H1 (cell line): ENCODE measurements at regions not wholly inside any gene's neighbourhood (a gene's known extent, or its start where the extent isn't known, plus 50 kb on each side); places are given as distances from the start of the nearest gene placed in this dataset.

Experiments used
- EP300 ChIP-seq, 2 experiments: IDR thresholded peaks; 1 replicate in 1 of 2; 2 replicates in 1 of 2; pipeline ENCODE4 v1.6.1; 2011 to 2012; ENCODE audit warnings: low read depth in 2 of 2, low read length in 2 of 2, mild to moderate bottlenecking in 2 of 2, borderline replicate concordance in 1 of 2, inconsistent platforms in 1 of 2, moderate library complexity in 1 of 2
- EZH2 ChIP-seq: fragments of 200-600 bp; sonication (generic); IDR thresholded peaks from 2 replicates; pipeline ENCODE4 v1.7.1; 2012; ENCODE audit warnings: low read depth, mild to moderate bottlenecking, moderate library complexity, low read length, inconsistent platforms; ENCODE audit not compliant: severe bottlenecking
- GABPA ChIP-seq: IDR thresholded peaks from 2 replicates; pipeline ENCODE4 v1.6.1; 2011; ENCODE audit warnings: mild to moderate bottlenecking, low read length, moderate library complexity, borderline replicate concordance; ENCODE audit not compliant: insufficient read depth
- JUN ChIP-seq: IDR thresholded peaks from 2 replicates; pipeline ENCODE4 v1.6.1; 2011; ENCODE audit warnings: low read depth, mild to moderate bottlenecking, improper control_type of control experiment, low read length
- POLR2A ChIP-seq, 2 experiments: IDR thresholded peaks; 1 replicate in 1 of 2; 2 replicates in 1 of 2; pipeline ENCODE4 v1.6.1; 2011; ENCODE audit warnings: low read depth in 2 of 2, low read length in 2 of 2, mild to moderate bottlenecking in 2 of 2; ENCODE audit errors: control extremely low read depth in 1 of 2
- POLR2AphosphoS5 ChIP-seq: IDR thresholded peaks from 2 replicates; pipeline ENCODE4 v1.6.1; 2011; ENCODE audit warnings: low read depth, low read length
- SRF ChIP-seq: IDR thresholded peaks from 2 replicates; pipeline ENCODE4 v1.6.1; 2011; ENCODE audit warnings: mild to moderate bottlenecking, low read depth, low read length, moderate library complexity
- TF ChIP-seq, protein P1 (sequence below), 3 experiments: IDR thresholded peaks; 1 replicate in 2 of 3; 2 replicates in 1 of 3; pipeline versions ENCODE4 v1.5.1 to v1.6.1; 2011; ENCODE audit warnings: low read length in 3 of 3, mild to moderate bottlenecking in 3 of 3, inconsistent platforms in 2 of 3, low read depth in 1 of 3, moderate library complexity in 1 of 3; ENCODE audit not compliant: insufficient read depth in 1 of 3; ENCODE audit errors: control extremely low read depth in 1 of 3

DNA sequence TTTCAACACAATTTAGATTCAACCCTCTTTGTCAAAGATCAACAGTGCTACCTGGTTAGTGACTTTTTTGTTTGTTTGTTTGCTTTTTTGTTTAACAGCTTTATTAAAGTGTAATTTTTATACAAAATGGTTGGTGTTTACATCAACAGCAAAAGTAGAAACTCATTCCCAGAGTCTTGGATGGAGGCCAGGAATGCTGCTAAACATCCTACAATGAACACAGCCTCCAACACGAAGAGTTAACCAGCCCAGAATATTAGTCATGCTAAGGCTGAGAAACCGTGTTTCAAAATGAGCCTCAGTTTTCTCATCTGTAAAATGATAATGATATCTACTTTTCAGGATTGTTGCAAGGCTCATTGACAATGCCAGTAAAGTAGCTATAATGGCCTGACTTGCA lies 211.0 kb upstream of the MAF start:
- TF ChIP-seq GABPA, result no peak
- TF ChIP-seq, protein P1, sequence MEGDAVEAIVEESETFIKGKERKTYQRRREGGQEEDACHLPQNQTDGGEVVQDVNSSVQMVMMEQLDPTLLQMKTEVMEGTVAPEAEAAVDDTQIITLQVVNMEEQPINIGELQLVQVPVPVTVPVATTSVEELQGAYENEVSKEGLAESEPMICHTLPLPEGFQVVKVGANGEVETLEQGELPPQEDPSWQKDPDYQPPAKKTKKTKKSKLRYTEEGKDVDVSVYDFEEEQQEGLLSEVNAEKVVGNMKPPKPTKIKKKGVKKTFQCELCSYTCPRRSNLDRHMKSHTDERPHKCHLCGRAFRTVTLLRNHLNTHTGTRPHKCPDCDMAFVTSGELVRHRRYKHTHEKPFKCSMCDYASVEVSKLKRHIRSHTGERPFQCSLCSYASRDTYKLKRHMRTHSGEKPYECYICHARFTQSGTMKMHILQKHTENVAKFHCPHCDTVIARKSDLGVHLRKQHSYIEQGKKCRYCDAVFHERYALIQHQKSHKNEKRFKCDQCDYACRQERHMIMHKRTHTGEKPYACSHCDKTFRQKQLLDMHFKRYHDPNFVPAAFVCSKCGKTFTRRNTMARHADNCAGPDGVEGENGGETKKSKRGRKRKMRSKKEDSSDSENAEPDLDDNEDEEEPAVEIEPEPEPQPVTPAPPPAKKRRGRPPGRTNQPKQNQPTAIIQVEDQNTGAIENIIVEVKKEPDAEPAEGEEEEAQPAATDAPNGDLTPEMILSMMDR (IDR thresholded peaks at IDR 0.05; ENCODE audit: control extremely low read depth in 1 of 3, insufficient read depth in 1 of 3, low read depth in 1 of 3, low read length in 3 of 3), result no peak
- TF ChIP-seq EZH2, result no peak
- no peak for TF ChIP-seq POLR2AphosphoS5
- TF ChIP-seq POLR2A (IDR thresholded peaks at IDR 0.05; ENCODE audit: control extremely low read depth in 1 of 2, low read depth in 2 of 2, low read length in 2 of 2), result no peak
- TF ChIP-seq EP300 (IDR thresholded peaks at IDR 0.05; ENCODE audit: borderline replicate concordance in 1 of 2, low read depth in 2 of 2, low read length in 2 of 2), result no peak
- TF ChIP-seq SRF, result no peak
- no peak for TF ChIP-seq JUN
